ENCODE measurements at regions not wholly inside any gene's neighbourhood (a gene's known extent, or its start where the extent isn't known, plus 50 kb on each side); places are given as distances from the start of the nearest gene placed in this dataset.
"Not testable (repeated sequence)": the region's sequence is repeated elsewhere in the genome, so short reads cannot be mapped to it uniquely, and the experiment has no call there.

DNA sequence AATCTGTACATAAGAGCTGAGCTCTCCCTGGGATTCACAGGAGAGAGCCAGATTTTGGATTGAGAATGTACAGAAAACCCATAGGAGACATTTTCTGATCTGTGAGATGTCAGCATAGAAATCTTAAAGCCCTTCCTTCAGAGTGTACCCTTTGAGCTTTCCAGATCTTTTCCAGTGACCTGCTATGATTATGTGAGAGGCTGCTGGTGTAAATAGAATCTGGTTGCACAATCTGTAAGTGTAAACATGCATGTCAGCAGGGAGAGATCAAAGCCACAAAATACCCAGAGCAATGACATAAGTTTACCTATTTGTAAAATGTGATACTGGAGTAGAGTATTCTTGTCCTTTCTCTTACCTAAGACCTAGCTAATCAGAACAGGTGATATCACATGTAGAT lies 471.9 kb downstream of the FOXD4L5 start:
- DNase-seq = not testable (repeated sequence)

DNA sequence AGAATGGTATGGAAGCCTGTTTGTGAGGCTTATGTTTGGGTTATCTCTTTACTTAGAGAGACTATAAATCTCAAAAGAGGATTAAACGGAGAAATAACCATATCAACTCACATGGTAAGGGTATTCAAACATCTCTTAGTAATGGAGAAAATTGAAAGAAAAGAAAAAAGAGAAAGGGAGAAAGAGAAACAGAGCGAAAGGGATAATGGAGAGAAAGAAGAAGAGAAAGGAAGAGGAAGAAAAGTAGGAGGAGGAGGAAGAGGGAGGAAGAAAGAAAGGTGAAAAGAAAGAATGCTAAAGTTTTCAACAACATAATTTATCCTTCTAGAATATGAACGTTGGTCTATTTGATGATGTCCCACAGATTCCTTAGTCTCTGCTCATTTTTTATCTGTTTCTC lies 506.3 kb downstream of the FOXD4L5 start:
- DNase-seq = not testable (repeated sequence)

DNA sequence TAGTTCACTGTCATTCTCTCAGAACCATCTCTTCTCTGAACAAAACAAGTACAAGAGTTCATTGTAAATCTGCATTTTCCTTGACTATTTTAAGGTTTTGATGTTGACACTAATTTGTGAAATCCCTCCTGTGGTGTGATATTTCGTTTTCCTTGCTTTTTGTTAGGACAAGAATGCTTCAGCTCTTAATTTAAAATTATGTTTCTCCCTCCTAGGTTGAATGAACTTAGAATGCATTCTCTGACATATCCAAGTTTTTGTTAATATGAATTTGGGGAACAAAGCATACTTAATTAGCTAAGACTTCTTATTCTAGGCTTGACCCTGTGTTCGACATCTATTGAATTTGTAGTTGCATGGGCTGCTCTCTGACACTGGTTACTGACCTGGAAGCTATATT lies 508.7 kb downstream of the FOXD4L5 start:
- not testable (repeated sequence) for DNase-seq

DNA sequence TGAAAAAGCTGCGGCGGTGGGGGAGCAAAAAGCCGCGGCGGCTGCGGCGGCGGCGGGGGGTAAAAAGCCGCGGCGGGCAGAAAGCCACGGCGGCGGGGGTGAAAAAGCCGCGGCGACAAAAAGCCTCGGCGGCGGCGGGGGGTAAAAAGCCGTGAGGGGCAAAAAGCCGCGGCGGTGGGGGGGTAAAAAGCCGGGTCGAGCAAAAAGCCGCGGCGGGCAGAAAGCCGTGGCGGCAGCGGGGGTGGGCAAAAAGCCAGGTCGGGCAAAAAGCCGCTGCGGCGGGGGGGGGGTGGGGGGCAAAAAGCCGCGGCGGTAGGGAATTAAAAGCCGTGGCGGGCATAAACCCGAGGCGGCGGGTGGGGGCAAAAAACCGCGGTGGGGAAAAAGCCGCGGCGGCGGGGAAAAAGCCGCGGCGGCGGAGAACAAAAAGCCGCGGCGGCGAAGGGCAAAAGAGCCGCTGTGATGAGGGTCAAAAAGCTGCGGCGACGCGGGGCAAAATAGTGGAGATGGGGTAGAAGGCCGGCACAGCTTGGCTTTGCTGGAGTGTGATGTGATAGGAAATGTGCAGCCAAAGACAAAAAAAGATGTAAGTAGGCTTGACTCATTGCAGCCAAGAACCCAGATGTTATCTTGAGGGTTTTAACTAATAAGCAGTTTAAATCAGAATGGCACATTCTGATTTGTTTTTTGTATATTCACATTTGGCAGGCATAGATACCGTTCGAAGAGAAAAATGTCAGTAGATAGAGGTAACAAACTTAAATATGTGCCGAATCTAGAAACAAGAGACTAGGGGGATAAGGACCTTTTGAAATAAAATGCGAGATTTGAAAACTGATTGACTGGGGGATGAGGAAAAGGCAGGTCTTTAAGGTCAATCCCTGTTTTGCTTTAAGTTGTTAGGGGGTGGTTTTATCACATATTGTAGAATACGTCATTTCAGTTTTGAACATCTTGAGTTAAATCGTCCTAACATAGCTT lies 509.9 kb downstream of the FOXD4L5 start:
- DNase-seq = peak; percentile 11

DNA sequence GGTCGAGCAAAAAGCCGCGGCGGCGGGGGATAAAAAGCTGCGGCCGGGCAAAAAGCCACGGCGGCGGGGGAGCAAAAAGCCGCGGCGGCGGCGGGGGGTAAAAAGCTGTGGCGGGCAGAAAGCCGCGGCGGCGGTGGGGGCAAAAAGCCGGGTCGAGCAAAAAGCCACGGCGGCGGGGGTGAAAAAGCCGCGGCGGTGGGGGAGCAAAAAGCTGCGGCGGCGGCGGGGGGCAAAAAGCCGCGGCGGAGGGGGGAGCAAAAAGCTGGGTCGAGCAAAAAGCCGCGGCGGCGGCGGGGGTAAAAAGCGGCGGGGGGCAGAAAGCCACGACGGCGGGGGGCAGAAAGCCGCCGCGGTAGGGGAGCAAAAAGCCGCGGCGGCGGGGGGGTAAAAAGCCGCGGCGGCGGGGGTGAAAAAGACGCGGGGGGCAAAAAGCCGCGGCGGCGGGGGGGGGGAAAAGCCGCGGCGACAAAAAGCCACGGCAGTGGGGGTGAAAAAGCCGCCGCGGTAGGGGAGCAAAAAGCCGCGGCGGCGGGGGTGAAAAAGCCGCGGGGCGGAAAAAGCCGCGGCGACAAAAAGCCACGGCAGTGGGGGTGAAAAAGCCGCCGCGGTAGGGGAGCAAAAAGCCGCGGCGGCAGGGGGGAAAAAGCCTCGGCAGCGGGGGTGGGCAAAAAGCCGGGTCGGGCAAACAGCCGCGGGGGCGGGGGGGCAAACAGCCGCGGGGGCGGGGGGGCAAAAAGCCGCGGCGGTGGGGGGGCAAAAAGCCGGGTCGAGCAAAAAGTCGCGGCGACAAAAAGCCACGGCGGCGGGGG lies 510.8 kb downstream of the FOXD4L5 start:
- not testable (repeated sequence) for DNase-seq

DNA sequence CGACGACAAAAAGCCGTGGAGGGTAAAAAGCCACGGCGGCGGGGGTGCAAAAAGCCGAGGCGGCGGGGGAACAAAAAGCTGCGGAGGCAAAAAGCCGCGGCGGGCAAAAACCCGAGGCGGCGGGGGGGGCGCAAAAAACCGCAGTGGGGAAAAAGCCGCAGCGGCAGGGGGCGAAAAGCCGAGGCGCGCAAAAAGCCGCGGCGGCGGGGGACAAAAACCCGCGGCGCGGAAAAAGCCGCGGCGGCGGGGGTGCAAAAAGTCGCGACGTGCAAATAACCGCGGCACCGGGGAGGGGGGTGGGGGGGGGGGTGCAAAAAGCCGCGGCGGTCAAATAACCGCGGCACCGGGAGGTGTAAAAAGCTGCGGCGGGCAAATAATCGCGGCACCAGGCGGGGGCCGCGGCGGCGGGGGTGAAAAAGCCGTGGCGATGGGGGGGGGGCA lies 511.5 kb downstream of the FOXD4L5 start:
- peak; percentile 4 for DNase-seq

DNA sequence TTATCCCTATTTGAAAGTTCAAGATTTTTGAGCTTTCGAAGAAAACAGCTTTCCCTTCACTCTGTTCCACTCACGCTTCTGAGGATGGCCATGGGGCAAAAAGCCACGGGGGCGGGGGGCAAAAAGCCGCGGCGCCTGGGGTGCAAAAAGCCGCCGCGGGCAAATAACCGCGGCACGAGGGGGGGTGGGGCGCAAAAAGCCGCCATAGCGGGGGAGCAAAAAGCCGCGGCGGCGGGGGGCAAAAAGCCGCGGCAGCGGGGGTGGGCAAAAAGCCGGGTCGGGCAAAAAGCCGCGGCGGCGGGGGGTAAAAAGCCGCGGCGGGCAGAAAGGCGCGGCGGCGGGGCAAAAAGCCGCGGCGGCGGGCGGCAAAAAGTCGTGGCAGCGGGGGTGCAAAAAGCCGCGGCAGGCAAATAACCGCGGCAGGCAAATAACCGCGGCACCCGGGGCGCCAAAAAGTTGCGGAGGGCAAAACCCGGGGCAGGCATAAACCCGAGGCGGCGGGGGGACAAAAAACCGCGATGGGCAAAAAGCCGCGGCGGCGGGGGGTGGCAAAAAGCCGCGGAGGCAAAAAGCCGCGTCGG lies 512.2 kb downstream of the FOXD4L5 start:
- not testable (repeated sequence) for DNase-seq

DNA sequence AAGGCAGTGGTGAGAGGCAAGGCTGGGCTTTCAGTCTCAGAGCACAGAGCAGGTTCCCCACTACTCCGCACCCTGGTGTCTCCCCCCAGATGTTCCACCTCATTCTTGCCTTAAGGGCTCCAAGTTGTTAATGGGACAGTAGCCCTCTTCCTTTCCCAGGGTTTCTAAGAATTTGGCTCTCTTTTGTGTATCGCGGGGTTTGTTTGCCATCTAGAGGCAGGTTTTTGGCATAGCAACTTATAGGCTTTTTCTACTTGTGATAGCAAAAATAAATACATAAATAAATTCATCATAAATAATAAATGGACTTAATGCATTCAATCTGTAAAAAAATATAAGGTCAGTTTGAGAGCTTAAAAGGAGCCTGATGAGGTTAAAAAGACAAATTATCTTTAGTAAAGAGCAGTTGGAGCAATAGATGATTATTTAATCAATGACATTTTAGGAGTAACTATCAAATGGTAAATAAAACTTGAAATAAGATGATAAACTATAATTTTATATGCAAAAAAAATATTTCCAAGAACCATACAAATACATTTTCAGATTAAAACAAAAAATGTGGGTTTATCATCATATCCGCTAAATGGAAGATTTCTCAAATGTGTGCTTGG lies 512.8 kb downstream of the FOXD4L5 start:
- not testable (repeated sequence) for DNase-seq

Data from hematopoietic multipotent progenitor cell treated with erythropoietin and hydrocortisone succinate and interleukin-3 and kit ligand, for 4 days (in vitro differentiated cells).